SK-N-SH treated with all-trans-retinoic acid at 6 μM for 48 hours (cell line): ENCODE measurements at regions not wholly inside any gene's neighbourhood (a gene's known extent, or its start where the extent isn't known, plus 50 kb on each side); places are given as distances from the start of the nearest gene placed in this dataset.

Experiments used
- ATAC-seq: fragments of 200-7000 bp; cut with Tn5 transposase; 3 replicates; pipeline ENCODE4 v1.9.1; 2020; ENCODE audit warnings: mild to moderate bottlenecking, moderate library complexity
- ARNTL ChIP-seq: fragments of 450-650 bp; formaldehyde crosslinking; IDR thresholded peaks from 2 replicates; pipeline ENCODE4 v1.5.0; 2020; ENCODE audit warnings: low read depth, mild to moderate bottlenecking, moderate library complexity, borderline replicate concordance
- CREB5 ChIP-seq: fragments of 250-450 bp; sonication (Bioruptor Pico); IDR thresholded peaks from 2 replicates; pipeline ENCODE4 v1.5.1; 2020; ENCODE audit warnings: low read depth, mild to moderate bottlenecking, moderate library complexity
- CSDC2 ChIP-seq: fragments of 250-450 bp; sonication (Bioruptor Pico); IDR thresholded peaks from 2 replicates; pipeline ENCODE4 v1.5.0; 2020; ENCODE audit warnings: mild to moderate bottlenecking, moderate library complexity
- CSRNP3 ChIP-seq: fragments of 250-450 bp; sonication (Bioruptor Pico); IDR thresholded peaks from 2 replicates; pipeline ENCODE4 v1.5.1; 2021; ENCODE audit warnings: mild to moderate bottlenecking, moderate library complexity
- ESRRG ChIP-seq: fragments of 250-450 bp; sonication (Bioruptor Pico); IDR thresholded peaks from 2 replicates; pipeline ENCODE4 v1.6.1; 2021; ENCODE audit warnings: mild to moderate bottlenecking
- ISL1 ChIP-seq: fragments of 250-450 bp; sonication (Bioruptor Pico); IDR thresholded peaks from 2 replicates; pipeline ENCODE4 v2.1.2; 2022; ENCODE audit warnings: mild to moderate bottlenecking, moderate library complexity
- PATZ1 ChIP-seq: fragments of 250-450 bp; sonication (Bioruptor Pico); IDR thresholded peaks from 2 replicates; pipeline ENCODE4 v1.8.0; 2020; ENCODE audit warnings: mild to moderate bottlenecking, moderate library complexity, borderline replicate concordance
- POU6F1 ChIP-seq: fragments of 250-450 bp; sonication (Bioruptor Pico); IDR thresholded peaks from 2 replicates; pipeline ENCODE4 v1.8.0; 2021; ENCODE audit warnings: low read depth, mild to moderate bottlenecking, moderate library complexity, borderline replicate concordance
- PPARA ChIP-seq: fragments of 250-450 bp; sonication (Bioruptor Pico); IDR thresholded peaks from 2 replicates; pipeline ENCODE4 v1.5.0; 2020; ENCODE audit warnings: mild to moderate bottlenecking, borderline replicate concordance
- SNAI2 ChIP-seq: fragments of 250-450 bp; sonication (Bioruptor Pico); IDR thresholded peaks from 2 replicates; pipeline ENCODE4 v1.5.0; 2020; ENCODE audit warnings: mild to moderate bottlenecking, moderate library complexity
- TCF4 ChIP-seq: fragments of 250-450 bp; sonication (Bioruptor Pico); IDR thresholded peaks from 2 replicates; pipeline ENCODE4 v1.8.0; 2021; ENCODE audit warnings: mild to moderate bottlenecking, moderate library complexity, borderline replicate concordance
- TOX ChIP-seq: fragments of 250-450 bp; sonication (Bioruptor Pico); IDR thresholded peaks from 2 replicates; pipeline ENCODE4 v1.8.0; 2021; ENCODE audit warnings: mild to moderate bottlenecking, moderate library complexity, borderline replicate concordance
- TSHZ2 ChIP-seq: fragments of 250-450 bp; sonication (Bioruptor Pico); IDR thresholded peaks from 2 replicates; pipeline ENCODE4 v1.5.0; 2020; ENCODE audit warnings: mild to moderate bottlenecking, moderate library complexity
- ZC3H10 ChIP-seq: fragments of 250-450 bp; sonication (Bioruptor Pico); IDR thresholded peaks from 2 replicates; pipeline ENCODE4 v1.5.1; 2021; ENCODE audit warnings: mild to moderate bottlenecking, moderate library complexity
- ZFP3 ChIP-seq: fragments of 250-450 bp; sonication (Bioruptor Pico); IDR thresholded peaks from 2 replicates; pipeline ENCODE4 v1.5.0; 2020; ENCODE audit warnings: mild to moderate bottlenecking, moderate library complexity
- ZFP30 ChIP-seq: fragments of 450-650 bp; formaldehyde crosslinking; IDR thresholded peaks from 2 replicates; pipeline ENCODE4 v1.5.0; 2022; ENCODE audit warnings: mild to moderate bottlenecking, moderate library complexity
- ZNF565 ChIP-seq: fragments of 450-650 bp; formaldehyde crosslinking; conservative IDR thresholded peaks from 2 replicates; pipeline ENCODE4 v1.5.0; 2020; ENCODE audit warnings: low read depth, mild to moderate bottlenecking, moderate library complexity
- ZNF70 ChIP-seq: fragments of 450-650 bp; formaldehyde crosslinking; IDR thresholded peaks from 2 replicates; pipeline ENCODE4 v1.5.0; 2020; ENCODE audit warnings: mild to moderate bottlenecking, moderate library complexity

- TF ChIP-seq ARNTL (CRISPR knock-in tag) (no peak), PATZ1 (CRISPR knock-in tag) (no peak), TSHZ2 (CRISPR knock-in tag) (no peak), ZFP3 (CRISPR knock-in tag) (no peak), PPARA (CRISPR knock-in tag) (no peak), ISL1 (no peak), TOX (CRISPR knock-in tag) (no peak)
- ATAC-seq, result peak; percentile 55
These were observed 297.2 kb upstream of the PLXNA2 start for GRCh38 chr1:208541225-208541855.

GRCh38 chr1:208542309-208542708 lies 298.1 kb upstream of the PLXNA2 start:
- TF ChIP-seq CSRNP3 (CRISPR knock-in tag), result no peak
- no peak for TF ChIP-seq SNAI2 (CRISPR knock-in tag)
- no peak for TF ChIP-seq ARNTL (CRISPR knock-in tag)
- no peak for TF ChIP-seq ZC3H10 (CRISPR knock-in tag)
- TF ChIP-seq ZNF565 (CRISPR knock-in tag), result no peak
- TF ChIP-seq TOX (CRISPR knock-in tag), result no peak
- no peak for TF ChIP-seq TSHZ2 (CRISPR knock-in tag)
- TF ChIP-seq ZNF70 (CRISPR knock-in tag), result no peak
- TF ChIP-seq ESRRG, result no peak
- no peak for TF ChIP-seq TCF4
- ATAC-seq, result no peak

GRCh38 chr1:208544053-208544452 lies 299.9 kb upstream of the PLXNA2 start:
- no peak for ATAC-seq
- TF ChIP-seq ARNTL (CRISPR knock-in tag) (no peak), ESRRG (no peak), PPARA (CRISPR knock-in tag) (no peak), SNAI2 (CRISPR knock-in tag) (no peak), ZFP3 (CRISPR knock-in tag) (no peak), TSHZ2 (CRISPR knock-in tag) (no peak), POU6F1 (CRISPR knock-in tag) (no peak), CSDC2 (no peak), ISL1 (no peak), ZFP30 (no peak), TOX (CRISPR knock-in tag) (no peak), ZNF565 (CRISPR knock-in tag) (no peak), ZNF70 (CRISPR knock-in tag) (no peak), CREB5 (CRISPR knock-in tag) (no peak), CSRNP3 (CRISPR knock-in tag) (no peak)
